Cardiac fibroblast (primary cell): ENCODE measurements at regions not wholly inside any gene's neighbourhood (a gene's known extent, or its start where the extent isn't known, plus 50 kb on each side); places are given as distances from the start of the nearest gene placed in this dataset.

Source experiments
- DNase-seq, 2 donors: peaks; one replicate each; pipeline versions ENCODE4 v3.0.0 to v3.0.0-alpha.2; 2010; ENCODE audit warnings: low read depth in 2 of 2
- H3K4me3 ChIP-seq, 2 donors: replicated peaks in 1 of 2; 1 replicate in 1 of 2; 2 replicates in 1 of 2; pipeline ENCODE4 v1.5.1; 2011; ENCODE audit warnings: low read depth in 2 of 2, low read length in 2 of 2, mild to moderate bottlenecking in 2 of 2, moderate library complexity in 1 of 2
- TF ChIP-seq, protein P1 (sequence below): IDR thresholded peaks from one replicate; pipeline ENCODE4 v1.5.1; 2011; ENCODE audit warnings: low read depth, mild to moderate bottlenecking, low read length, inconsistent platforms

DNA sequence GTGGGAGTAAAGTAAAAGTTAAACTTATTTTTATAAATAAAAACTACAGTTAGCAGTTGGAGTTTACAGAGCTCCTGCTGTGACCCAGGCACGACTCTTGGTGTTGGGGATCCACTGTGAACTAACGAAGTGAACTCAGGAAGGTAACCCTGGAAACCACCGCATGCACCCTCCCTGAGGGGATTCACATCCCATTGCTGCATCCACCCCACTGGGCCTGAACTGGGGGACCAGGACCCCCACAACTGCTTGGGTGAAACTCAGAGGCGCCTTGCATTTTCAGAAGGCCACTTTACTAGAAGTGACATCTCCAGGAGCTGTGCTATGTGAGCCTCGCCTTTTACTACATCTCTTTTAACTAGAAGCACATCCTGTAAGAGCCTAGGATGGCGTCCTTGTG is 166.4 kb downstream of the TEX29 start:
- no peak for DNase-seq
- H3K4me3 ChIP-seq = no peak overlapping the region
- TF ChIP-seq, protein P1, sequence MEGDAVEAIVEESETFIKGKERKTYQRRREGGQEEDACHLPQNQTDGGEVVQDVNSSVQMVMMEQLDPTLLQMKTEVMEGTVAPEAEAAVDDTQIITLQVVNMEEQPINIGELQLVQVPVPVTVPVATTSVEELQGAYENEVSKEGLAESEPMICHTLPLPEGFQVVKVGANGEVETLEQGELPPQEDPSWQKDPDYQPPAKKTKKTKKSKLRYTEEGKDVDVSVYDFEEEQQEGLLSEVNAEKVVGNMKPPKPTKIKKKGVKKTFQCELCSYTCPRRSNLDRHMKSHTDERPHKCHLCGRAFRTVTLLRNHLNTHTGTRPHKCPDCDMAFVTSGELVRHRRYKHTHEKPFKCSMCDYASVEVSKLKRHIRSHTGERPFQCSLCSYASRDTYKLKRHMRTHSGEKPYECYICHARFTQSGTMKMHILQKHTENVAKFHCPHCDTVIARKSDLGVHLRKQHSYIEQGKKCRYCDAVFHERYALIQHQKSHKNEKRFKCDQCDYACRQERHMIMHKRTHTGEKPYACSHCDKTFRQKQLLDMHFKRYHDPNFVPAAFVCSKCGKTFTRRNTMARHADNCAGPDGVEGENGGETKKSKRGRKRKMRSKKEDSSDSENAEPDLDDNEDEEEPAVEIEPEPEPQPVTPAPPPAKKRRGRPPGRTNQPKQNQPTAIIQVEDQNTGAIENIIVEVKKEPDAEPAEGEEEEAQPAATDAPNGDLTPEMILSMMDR = no peak

DNA sequence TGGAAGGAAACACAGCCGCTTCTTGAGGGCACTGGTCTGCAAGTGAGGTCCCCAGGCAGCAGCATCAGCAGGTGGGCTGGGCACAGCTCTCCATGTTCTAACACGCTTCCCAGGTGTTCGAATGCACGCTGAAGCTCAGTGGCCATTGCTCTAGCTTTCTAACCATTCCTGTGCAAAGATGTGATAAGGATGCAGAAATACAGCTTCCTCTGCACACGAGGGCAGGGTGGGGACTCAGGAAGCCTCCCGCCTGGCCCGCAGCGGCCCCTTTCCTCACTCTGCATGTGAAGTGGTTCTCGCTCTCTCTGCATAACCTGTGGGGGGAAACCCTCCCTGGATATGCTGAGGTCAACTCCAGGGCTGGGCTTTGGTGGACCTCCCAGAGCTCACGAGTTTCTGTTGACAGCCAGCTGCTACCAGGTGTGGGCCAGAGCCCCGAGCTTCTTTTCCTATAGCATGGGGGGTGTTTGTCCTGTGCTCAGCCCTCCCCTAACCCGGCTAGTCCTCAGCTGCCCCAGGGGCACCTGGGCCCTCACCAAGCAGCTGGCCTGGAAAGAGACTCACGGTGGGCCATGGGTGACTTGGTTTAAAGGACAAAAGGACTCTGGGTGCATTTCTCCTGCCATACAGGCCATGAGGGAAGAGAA is 168.2 kb downstream of the TEX29 start:
- TF ChIP-seq, protein P1 = no peak

GRCh38 chr13:111489301-111489700 is 168.9 kb downstream of the TEX29 start:
- DNase-seq = no peak

More for the DNA sequence above, 168.2 kb downstream of the TEX29 start:
- DNase-seq = no peak
- H3K4me3 ChIP-seq = no peak overlapping the region

DNA sequence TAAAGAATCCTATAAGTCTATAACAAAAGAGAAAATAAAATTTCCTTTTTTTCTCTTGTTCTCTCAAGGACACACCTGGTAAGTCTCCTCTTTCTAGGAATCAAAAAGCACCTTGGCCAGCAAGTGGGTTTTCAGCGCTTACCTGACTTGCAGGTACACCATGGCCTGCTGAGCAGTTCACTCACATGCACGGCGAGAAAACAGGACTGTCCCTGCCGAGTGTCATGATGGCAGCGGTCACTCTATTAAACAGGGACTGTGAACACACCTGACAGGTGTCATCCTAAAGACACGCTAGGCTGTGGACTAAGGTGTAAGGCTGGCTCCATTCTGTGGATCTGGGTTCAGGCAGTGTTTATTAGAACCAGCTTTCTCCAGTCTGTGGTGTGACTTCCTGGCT is 170.2 kb downstream of the TEX29 start:
- TF ChIP-seq, protein P1 = no peak
- no peak for DNase-seq
- H3K4me3 ChIP-seq = no peak overlapping the region

More at GRCh38 chr13:111489301-111489700, 168.9 kb downstream of the TEX29 start:
- H3K4me3 ChIP-seq = no peak overlapping the region
- TF ChIP-seq, protein P1 = no peak

- H3K4me3 ChIP-seq = no peak overlapping the region
- TF ChIP-seq, protein P1 = no peak
- DNase-seq = no peak
Observed at GRCh38 chr13:111491021-111491420, 170.6 kb downstream of the TEX29 start.

- TF ChIP-seq, protein P1 = no peak
- H3K4me3 ChIP-seq = no peak overlapping the region
- no peak for DNase-seq
Observed at GRCh38 chr13:111491659-111492058, 171.2 kb downstream of the TEX29 start.
